22Rv1 (cell line): ENCODE measurements at regions not wholly inside any gene's neighbourhood (a gene's known extent, or its start where the extent isn't known, plus 50 kb on each side); places are given as distances from the start of the nearest gene placed in this dataset.
"Not testable (repeated sequence)": the region's sequence is repeated elsewhere in the genome, so short reads cannot be mapped to it uniquely, and the experiment has no call there.

Source experiments
- H3K27ac ChIP-seq: fragments of 450-650 bp; 2 replicates; pipeline ENCODE4 v1.5.1; 2017
- ZFX ChIP-seq: fragments of 450-650 bp; IDR thresholded peaks from 2 replicates; pipeline ENCODE4 v1.6.1; 2017; ENCODE audit warnings: antibody characterized with exemption, borderline replicate concordance
- TF ChIP-seq, protein P1 (sequence below): fragments of 450-650 bp; IDR thresholded peaks from 2 replicates; pipeline ENCODE4 v1.5.1; 2017; ENCODE audit warnings: mild to moderate bottlenecking

GRCh38 chr7:66521675-66522074, 107.0 kb upstream of the KCTD7 start:
- TF ChIP-seq, protein P1, sequence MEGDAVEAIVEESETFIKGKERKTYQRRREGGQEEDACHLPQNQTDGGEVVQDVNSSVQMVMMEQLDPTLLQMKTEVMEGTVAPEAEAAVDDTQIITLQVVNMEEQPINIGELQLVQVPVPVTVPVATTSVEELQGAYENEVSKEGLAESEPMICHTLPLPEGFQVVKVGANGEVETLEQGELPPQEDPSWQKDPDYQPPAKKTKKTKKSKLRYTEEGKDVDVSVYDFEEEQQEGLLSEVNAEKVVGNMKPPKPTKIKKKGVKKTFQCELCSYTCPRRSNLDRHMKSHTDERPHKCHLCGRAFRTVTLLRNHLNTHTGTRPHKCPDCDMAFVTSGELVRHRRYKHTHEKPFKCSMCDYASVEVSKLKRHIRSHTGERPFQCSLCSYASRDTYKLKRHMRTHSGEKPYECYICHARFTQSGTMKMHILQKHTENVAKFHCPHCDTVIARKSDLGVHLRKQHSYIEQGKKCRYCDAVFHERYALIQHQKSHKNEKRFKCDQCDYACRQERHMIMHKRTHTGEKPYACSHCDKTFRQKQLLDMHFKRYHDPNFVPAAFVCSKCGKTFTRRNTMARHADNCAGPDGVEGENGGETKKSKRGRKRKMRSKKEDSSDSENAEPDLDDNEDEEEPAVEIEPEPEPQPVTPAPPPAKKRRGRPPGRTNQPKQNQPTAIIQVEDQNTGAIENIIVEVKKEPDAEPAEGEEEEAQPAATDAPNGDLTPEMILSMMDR, result no peak
- TF ChIP-seq ZFX, result no peak
- H3K27ac ChIP-seq, result no peak overlapping the region

DNA sequence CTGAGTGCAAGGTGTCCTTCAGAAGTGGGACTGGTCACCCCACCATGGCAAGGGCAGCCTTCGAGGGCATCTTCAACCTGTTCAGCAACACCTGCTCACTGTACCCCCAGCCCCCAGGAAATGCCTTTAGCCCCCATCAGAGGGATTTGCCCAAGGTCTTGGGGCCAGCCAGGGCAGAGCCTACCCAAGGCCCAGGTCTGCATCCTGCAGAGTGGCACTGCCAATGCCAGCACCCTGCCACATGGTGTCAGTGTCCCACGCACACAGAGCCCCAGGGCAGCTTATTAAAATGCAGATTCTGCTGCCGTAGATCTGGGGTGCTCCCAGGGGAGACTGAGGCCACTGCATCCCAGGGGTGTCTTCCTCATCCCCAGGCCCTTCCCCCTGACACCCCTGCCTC, 106.2 kb upstream of the KCTD7 start:
- H3K27ac ChIP-seq, result no peak overlapping the region
- TF ChIP-seq, protein P1, result peak; percentile 73
- TF ChIP-seq ZFX, result no peak

- TF ChIP-seq, protein P1, result no peak
- TF ChIP-seq ZFX, result no peak
- no peak overlapping the region for H3K27ac ChIP-seq
Observed at GRCh38 chr7:66523409-66523808, 105.3 kb upstream of the KCTD7 start.

DNA sequence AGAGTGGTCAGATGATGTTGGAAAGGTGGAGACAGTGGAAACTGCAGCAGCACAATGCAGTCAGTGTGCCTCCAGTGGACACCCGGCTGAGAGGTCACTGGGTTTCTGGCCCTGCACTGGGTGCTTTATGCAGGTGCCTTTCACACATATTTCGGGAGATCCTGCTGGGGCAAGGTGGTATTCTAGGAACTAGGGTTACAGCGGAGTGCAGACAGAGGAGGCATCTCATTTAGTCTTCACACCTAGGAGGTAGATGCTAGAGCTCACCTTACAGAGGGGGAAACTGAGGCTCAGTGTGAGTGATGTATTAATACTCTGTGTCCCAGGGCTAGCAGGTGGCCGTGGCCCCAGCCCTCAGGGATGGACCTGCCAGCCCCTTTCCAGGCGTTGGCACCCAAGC, 103.9 kb upstream of the KCTD7 start:
- no peak for TF ChIP-seq ZFX
- TF ChIP-seq, protein P1, result no peak

GRCh38 chr7:66526782-66527181, 101.9 kb upstream of the KCTD7 start:
- H3K27ac ChIP-seq, result not testable (repeated sequence)

More for the DNA sequence above, 103.9 kb upstream of the KCTD7 start:
- no peak overlapping the region for H3K27ac ChIP-seq

GRCh38 chr7:66528652-66529051, 100.0 kb upstream of the KCTD7 start:
- no peak for TF ChIP-seq ZFX
- TF ChIP-seq, protein P1, result no peak
- H3K27ac ChIP-seq, result no peak overlapping the region

DNA sequence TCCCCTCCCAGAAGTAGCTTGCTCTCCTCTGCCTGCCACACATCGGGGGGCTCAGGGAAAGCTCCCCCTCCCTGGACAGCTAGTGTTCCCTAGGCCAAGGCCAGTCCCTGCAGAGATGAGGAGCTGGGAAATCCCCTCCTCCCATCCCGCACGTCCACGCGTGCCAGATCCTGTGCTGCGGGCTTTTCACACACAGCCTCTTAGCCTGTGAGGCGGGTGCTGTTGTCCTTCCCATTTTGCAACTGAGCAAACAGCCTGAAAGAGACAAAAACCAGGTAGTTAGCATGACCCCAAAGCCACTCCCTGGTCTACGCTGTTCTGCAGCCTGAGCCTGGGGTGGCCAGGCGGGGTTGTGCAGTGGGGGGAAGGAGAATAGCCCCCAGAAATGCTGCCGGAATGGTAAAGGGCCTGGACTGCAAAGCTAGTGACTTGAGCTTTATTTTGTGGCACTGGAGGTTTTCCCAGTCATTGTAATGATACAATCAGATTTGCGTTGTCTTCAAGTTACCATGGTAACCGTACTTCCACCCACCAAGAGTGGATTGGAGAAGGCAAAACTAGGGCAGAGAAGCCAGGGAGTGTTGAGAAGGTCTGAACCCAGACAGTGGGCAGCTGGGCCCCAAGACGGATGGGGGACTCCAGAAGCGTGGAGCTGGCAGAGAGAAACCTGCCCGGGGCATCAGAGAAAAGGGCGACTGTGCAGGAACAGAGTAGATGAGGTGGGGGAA, 98.6 kb upstream of the KCTD7 start:
- TF ChIP-seq, protein P1, result no peak
- no peak for TF ChIP-seq ZFX
- no peak overlapping the region for H3K27ac ChIP-seq
